SK-N-MC (cell line): ENCODE measurements at regions not wholly inside any gene's neighbourhood (a gene's known extent, or its start where the extent isn't known, plus 50 kb on each side); places are given as distances from the start of the nearest gene placed in this dataset.

ENCODE experiments used
- EZH2 ChIP-seq: fragments of 200-600 bp; sonication (generic); IDR thresholded peaks from one replicate; pipeline ENCODE4 v1.6.1; 2017; ENCODE audit warnings: antibody characterized with exemption
- POLR2AphosphoS5 ChIP-seq: IDR thresholded peaks from 2 replicates; pipeline ENCODE4 v1.6.1; 2012; ENCODE audit warnings: mild to moderate bottlenecking, low read depth, low read length, borderline replicate concordance

DNA sequence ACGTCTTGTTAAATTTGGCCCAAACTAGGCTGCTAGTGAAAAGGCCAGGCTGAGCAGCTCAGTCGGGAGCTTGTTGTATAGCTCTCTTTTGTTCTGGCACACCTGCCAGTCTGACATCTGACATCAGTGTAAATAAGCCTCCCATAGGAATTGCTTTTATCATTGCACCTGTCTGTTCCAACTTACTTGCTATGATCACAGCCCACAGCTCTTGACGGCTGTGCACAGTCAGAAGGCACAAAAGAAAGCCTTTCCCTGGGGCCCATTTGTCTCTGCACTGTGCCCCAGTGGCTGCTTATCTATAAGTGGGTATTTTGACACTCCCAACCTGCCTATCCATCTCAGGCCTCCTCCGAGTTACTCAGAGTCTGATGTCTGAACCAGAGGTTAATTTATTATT lies 324.5 kb downstream of the NUAK1 start:
- TF ChIP-seq POLR2AphosphoS5 = no peak
- no peak for TF ChIP-seq EZH2
